Right lobe of liver (tissue), 6 donors: ENCODE measurements at regions not wholly inside any gene's neighbourhood (a gene's known extent, or its start where the extent isn't known, plus 50 kb on each side); places are given as distances from the start of the nearest gene placed in this dataset.
A peak's percentile ranks its signal among the peaks of the same experiment; 100 is the strongest.

Source experiments
- ATAC-seq, 4 donors: fragments of 200-7000 bp; cut with Tn5 transposase; one replicate each; pipeline ENCODE4 v1.9.1; 2020; ENCODE audit warnings: mild to moderate bottlenecking in 4 of 4, moderate library complexity in 4 of 4
- DNase-seq, 3 donors: peaks; one replicate each; pipeline ENCODE4 v3.0.0-alpha.2; 2020
- H3K27ac ChIP-seq, 3 donors: fragments of 200-600 bp; one replicate each; pipeline ENCODE4 v1.8.0; 2022
- H3K27me3 ChIP-seq, 2 donors: fragments of 200-600 bp; one replicate each; pipeline ENCODE4 v1.8.0; 2022
- H3K36me3 ChIP-seq, 4 donors: fragments of 200-600 bp; sonication (generic) in 1 of 4; one replicate each; pipeline versions ENCODE4 v1.5.1 to v1.8.0; 2017 to 2022; ENCODE audit warnings: control low read depth in 1 of 4
- H3K4me1 ChIP-seq, 4 donors: fragments of 200-600 bp; sonication (generic) in 1 of 4; one replicate each; pipeline versions ENCODE4 v1.5.1 to v1.8.0; 2017 to 2022; ENCODE audit warnings: control low read depth in 1 of 4
- H3K4me3 ChIP-seq, 3 donors: fragments of 200-600 bp; one replicate each; pipeline ENCODE4 v1.8.0; 2022
- H3K9me3 ChIP-seq, 4 donors: fragments of 200-600 bp; sonication (generic) in 1 of 4; one replicate each; pipeline versions ENCODE4 v1.5.1 to v1.8.0; 2017 to 2022; ENCODE audit warnings: control low read depth in 1 of 4
- POLR2A ChIP-seq: fragments of 450-650 bp; IDR thresholded peaks from one replicate; pipeline ENCODE4 v1.6.1; 2017; ENCODE audit warnings: antibody characterized with exemption, mild to moderate bottlenecking
- WGBS: methylation state at CpG from one replicate; pipeline ENCODE4 v1.1.6; 2018; ENCODE audit warnings: low coverage, low lambda C conversion rate; ENCODE audit not compliant: insufficient coverage; ENCODE audit errors: missing lambda C conversion rate; 5-methylcytosine and 5-hydroxymethylcytosine counted together
- intact Hi-C, 2 donors: fragments of 100-400 bp; cut with DNase I; formaldehyde crosslinking; loops; one replicate each; pipeline versions ENCODE4 v1.11.2 to v1.14.1; 2022
- TF ChIP-seq, protein P1 (sequence below), 4 donors: fragments of 200-600 bp in 3 of 4; fragments of 450-650 bp in 1 of 4; IDR thresholded peaks; one replicate each; pipeline versions ENCODE4 v1.5.1 to v1.8.0; 2016 to 2022; ENCODE audit warnings: antibody characterized with exemption in 4 of 4, mild to moderate bottlenecking in 2 of 4
- donor health status: DM: no; HTN: yes; CAD: no.
- donor health status: DM: no; HTN: no; CAD: no.
- donor health status: DM: no; HTN: no; CAD: no.
- donor health status: DM: no; HTN: yes; CAD: no.
- donor health status: DM: no; HTN: yes; CAD: no.

DNA sequence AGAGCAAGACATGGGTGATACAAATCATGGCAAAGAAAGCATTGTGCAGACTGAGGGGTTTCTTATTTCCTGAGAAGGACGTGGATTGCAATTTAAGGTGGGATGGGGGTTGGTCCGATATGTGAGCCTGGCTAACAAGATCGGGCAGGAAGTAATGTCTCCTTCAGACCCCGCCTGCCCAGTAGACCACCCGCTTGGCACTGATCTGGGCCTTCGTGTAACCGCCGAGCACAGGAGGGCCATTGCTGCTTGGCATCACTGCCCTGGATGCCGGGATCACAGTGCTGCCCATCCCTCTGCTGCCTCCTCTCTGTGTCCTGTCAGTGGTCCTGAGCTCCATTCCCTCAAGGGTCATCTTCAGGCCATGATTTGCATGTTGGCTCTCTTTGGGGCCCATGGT is 214.6 kb upstream of the ZNF32 start:
- Histone ChIP-seq H3K4me3 (no peak overlapping the region), H3K27me3 (no peaks in the 10 kb centered on the region), H3K4me1 (peaks cover 0 to 29% (median 0%) of the 10 kb centered on the region in 4 donors), H3K9me3 (no peaks in the 10 kb centered on the region), H3K36me3 (no peaks in the 10 kb centered on the region), H3K27ac (peak overlapping the region in 2 of 3 donors; percentile 64 to 68)
- TF ChIP-seq, protein P1, sequence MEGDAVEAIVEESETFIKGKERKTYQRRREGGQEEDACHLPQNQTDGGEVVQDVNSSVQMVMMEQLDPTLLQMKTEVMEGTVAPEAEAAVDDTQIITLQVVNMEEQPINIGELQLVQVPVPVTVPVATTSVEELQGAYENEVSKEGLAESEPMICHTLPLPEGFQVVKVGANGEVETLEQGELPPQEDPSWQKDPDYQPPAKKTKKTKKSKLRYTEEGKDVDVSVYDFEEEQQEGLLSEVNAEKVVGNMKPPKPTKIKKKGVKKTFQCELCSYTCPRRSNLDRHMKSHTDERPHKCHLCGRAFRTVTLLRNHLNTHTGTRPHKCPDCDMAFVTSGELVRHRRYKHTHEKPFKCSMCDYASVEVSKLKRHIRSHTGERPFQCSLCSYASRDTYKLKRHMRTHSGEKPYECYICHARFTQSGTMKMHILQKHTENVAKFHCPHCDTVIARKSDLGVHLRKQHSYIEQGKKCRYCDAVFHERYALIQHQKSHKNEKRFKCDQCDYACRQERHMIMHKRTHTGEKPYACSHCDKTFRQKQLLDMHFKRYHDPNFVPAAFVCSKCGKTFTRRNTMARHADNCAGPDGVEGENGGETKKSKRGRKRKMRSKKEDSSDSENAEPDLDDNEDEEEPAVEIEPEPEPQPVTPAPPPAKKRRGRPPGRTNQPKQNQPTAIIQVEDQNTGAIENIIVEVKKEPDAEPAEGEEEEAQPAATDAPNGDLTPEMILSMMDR (IDR thresholded peaks at IDR 0.05): no peak
- TF ChIP-seq POLR2A: no peak
- intact Hi-C loops: no loop called here
- ATAC-seq (no peak), DNase-seq (no peak)
- 80% methylated on average over 2 of the region's 9 CpGs for WGBS

DNA sequence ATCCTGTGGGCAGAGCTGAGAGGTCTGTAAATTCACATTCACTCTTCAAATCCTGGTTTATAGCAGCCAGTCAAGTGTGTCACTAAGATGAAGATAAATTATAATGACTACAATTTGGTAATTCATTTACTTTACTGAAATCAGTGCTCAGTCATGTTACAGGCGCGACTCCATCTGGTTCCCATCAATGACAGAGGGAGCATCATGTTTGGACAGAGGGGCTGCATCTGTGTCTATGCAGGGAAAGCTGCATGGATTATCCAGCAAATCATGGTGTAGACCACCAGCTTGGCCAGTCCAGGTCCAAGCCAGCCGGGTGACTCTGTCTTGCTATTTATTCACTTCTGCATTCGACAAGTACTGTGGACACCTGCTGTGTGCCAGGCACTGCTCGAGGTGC is 214.1 kb upstream of the ZNF32 start:
- DNase-seq (no peak), ATAC-seq (no peak)
- Histone ChIP-seq H3K36me3 (no peaks in the 10 kb centered on the region), H3K4me1 (peaks cover 0 to 29% (median 0%) of the 10 kb centered on the region in 4 donors), H3K27ac (peak overlapping the region in 2 of 3 donors; percentile 64 to 68), H3K4me3 (no peak overlapping the region), H3K9me3 (no peaks in the 10 kb centered on the region), H3K27me3 (no peaks in the 10 kb centered on the region)
- WGBS: 81% methylated on average over 3 of the region's 5 CpGs
- no peak for TF ChIP-seq POLR2A
- TF ChIP-seq, protein P1 (IDR thresholded peaks at IDR 0.05): no peak
- intact Hi-C loops: no loop called here

DNA sequence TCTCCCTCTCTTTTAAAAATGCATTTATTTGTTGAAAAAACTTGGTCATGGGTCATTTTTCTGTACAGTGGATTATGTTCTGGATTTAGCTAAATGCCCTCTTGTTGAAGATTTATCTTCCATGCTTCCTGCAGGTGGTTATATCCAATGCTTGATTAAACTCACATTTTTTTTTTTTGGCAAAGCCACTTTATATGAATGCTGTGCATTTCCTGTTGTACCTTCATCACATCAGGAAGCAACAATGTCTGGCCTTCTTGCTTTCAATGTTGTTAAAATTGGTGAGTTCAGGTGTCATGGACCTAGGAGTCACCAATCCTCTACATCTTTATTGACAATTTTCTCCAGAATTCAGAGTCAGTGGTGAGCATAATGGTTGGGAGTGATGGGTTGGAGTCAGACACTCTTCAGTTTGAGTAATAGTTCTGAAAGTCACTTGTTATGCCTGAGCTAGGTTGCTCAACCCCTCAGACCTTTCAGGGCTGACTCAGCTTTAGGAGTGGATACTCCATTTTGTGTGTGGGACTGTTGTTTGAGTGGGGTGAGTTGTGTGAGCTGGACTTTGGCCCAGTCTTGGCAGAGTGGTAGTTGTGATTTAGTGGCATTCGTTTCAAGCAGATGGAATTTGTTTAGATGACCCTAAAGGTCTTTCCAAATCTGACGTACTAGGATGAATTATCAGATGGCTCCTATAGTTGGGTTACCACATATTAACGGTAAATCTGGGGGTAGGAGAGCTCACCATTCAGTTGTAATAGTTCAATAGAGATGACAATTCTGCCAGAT is 213.5 kb upstream of the ZNF32 start:
- no peak for TF ChIP-seq POLR2A
- TF ChIP-seq, protein P1 (IDR thresholded peaks at IDR 0.05): no peak
- no peaks in the 10 kb centered on the region for H3K9me3 ChIP-seq
- H3K36me3 ChIP-seq: no peaks in the 10 kb centered on the region
- intact Hi-C loops: no loop called here
- ATAC-seq (peak in 3 of 4 donors; percentile 56 to 76 (median 69)), DNase-seq (peak in 1 of 3 donors; percentile 64)
- WGBS: 14% methylated on average over 3 of the region's 3 CpGs
- H3K27me3 ChIP-seq: no peaks in the 10 kb centered on the region
- no peak overlapping the region for H3K4me3 ChIP-seq
- peaks cover 0 to 29% (median 0%) of the 10 kb centered on the region in 4 donors for H3K4me1 ChIP-seq
- H3K27ac ChIP-seq: peak overlapping the region in 1 of 3 donors; percentile 68

DNA sequence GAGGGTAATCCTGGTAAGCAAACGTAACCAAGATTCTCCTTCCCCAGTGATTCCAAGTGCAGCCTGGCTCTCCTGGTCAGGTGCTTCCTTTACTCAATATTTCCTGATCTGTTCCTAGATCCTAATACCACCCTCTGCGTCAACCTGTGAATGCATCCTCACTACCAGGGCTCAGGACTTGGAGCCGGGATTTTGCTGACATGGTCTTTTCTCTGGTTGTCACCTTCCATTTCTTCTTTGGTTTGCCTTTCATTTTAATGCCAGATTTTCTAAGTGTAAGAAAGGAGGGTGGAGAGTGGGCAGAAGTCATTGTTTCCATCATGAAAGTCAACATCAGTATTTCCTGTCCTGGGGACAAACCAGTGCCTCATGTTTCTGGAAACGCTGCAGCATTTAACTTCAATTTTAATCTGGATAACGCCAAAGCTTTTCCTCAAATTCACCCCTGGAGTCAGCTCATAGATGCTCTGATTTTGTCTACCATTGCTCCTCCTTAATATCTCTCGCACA is 210.4 kb upstream of the ZNF32 start:
- ATAC-seq (no peak), DNase-seq (no peak)
- no peak overlapping the region for H3K4me3 ChIP-seq
- TF ChIP-seq, protein P1 (IDR thresholded peaks at IDR 0.05): no peak
- no peak for TF ChIP-seq POLR2A
- H3K4me1 ChIP-seq: peaks cover 0 to 22% (median 0%) of the 10 kb centered on the region in 4 donors
- intact Hi-C loops: no loop called here
- no peaks in the 10 kb centered on the region for H3K36me3 ChIP-seq
- H3K27ac ChIP-seq: no peak overlapping the region
- WGBS: 78% methylated on average over 5 of the region's 6 CpGs
- no peaks in the 10 kb centered on the region for H3K27me3 ChIP-seq
- no peaks in the 10 kb centered on the region for H3K9me3 ChIP-seq
